ENCODE measurements at regions not wholly inside any gene's neighbourhood (a gene's known extent, or its start where the extent isn't known, plus 50 kb on each side); places are given as distances from the start of the nearest gene placed in this dataset.
"Not testable (repeated sequence)": the region's sequence is repeated elsewhere in the genome, so short reads cannot be mapped to it uniquely, and the experiment has no call there.

- H3K4me3 ChIP-seq (replicated peaks; ENCODE audit: low read depth, low read length): peak overlapping the region; percentile 44
- not testable (repeated sequence) for DNase-seq (ENCODE audit: low read depth)
Observed at GRCh38 chr7:65508581-65509367, 135.1 kb downstream of the ZNF92 start.

- DNase-seq (ENCODE audit: low read depth): no peak
- TF ChIP-seq CTCF (IDR thresholded peaks at IDR 0.05; ENCODE audit: low read length, missing control alignments): no peak
- peak overlapping the region; percentile 44 for H3K4me3 ChIP-seq (replicated peaks; ENCODE audit: low read depth, low read length)
Observed at GRCh38 chr7:65509368-65510186, 135.9 kb downstream of the ZNF92 start.

GRCh38 chr7:65510187-65510538, 136.5 kb downstream of the ZNF92 start:
- DNase-seq (ENCODE audit: low read depth); H3K4me3 ChIP-seq (replicated peaks; ENCODE audit: low read depth, low read length): not testable (repeated sequence)

- not testable (repeated sequence) for H3K4me3 ChIP-seq (replicated peaks; ENCODE audit: low read depth, low read length); DNase-seq (ENCODE audit: low read depth)
Observed at GRCh38 chr7:65519751-65520150, 146.1 kb downstream of the ZNF92 start.

GRCh38 chr7:65545465-65546161, 172.0 kb downstream of the ZNF92 start:
- H3K4me3 ChIP-seq (replicated peaks; ENCODE audit: low read depth, low read length); DNase-seq (ENCODE audit: low read depth): not testable (repeated sequence)

GRCh38 chr7:65549589-65550443, 176.2 kb downstream of the ZNF92 start:
- not testable (repeated sequence) for DNase-seq (ENCODE audit: low read depth); H3K4me3 ChIP-seq (replicated peaks; ENCODE audit: low read depth, low read length)

- not testable (repeated sequence) for H3K4me3 ChIP-seq (replicated peaks; ENCODE audit: low read depth, low read length); DNase-seq (ENCODE audit: low read depth)
Observed at GRCh38 chr7:65550444-65550809, 176.8 kb downstream of the ZNF92 start.

- H3K4me3 ChIP-seq (replicated peaks; ENCODE audit: low read depth, low read length); DNase-seq (ENCODE audit: low read depth): not testable (repeated sequence)
Observed at GRCh38 chr7:65551042-65551441, 177.4 kb downstream of the ZNF92 start.

GRCh38 chr7:65554553-65555476, 181.2 kb downstream of the ZNF92 start:
- DNase-seq (ENCODE audit: low read depth); H3K4me3 ChIP-seq (replicated peaks; ENCODE audit: low read depth, low read length): not testable (repeated sequence)

GRCh38 chr7:65558584-65558983, 184.9 kb downstream of the ZNF92 start:
- peak; percentile 48 for DNase-seq (ENCODE audit: low read depth)
- H3K4me3 ChIP-seq (replicated peaks; ENCODE audit: low read depth, low read length): not testable (repeated sequence)

- H3K4me3 ChIP-seq (replicated peaks; ENCODE audit: low read depth, low read length); DNase-seq (ENCODE audit: low read depth): not testable (repeated sequence)
Observed at GRCh38 chr7:65561786-65562372, 188.2 kb downstream of the ZNF92 start.

- not testable (repeated sequence) for DNase-seq (ENCODE audit: low read depth); H3K4me3 ChIP-seq (replicated peaks; ENCODE audit: low read depth, low read length)
Observed at GRCh38 chr7:65562522-65562921, 188.9 kb downstream of the ZNF92 start.

- not testable (repeated sequence) for H3K4me3 ChIP-seq (replicated peaks; ENCODE audit: low read depth, low read length); DNase-seq (ENCODE audit: low read depth)
Observed at GRCh38 chr7:65563333-65563732, 189.7 kb downstream of the ZNF92 start.

GRCh38 chr7:65568226-65568625, 194.6 kb downstream of the ZNF92 start:
- not testable (repeated sequence) for DNase-seq (ENCODE audit: low read depth); H3K4me3 ChIP-seq (replicated peaks; ENCODE audit: low read depth, low read length)

- DNase-seq (ENCODE audit: low read depth): not testable (repeated sequence)
Observed at GRCh38 chr7:65570990-65571389, 197.3 kb downstream of the ZNF92 start.

GRCh38 chr7:65572581-65572980, 198.9 kb downstream of the ZNF92 start:
- DNase-seq (ENCODE audit: low read depth); H3K4me3 ChIP-seq (replicated peaks; ENCODE audit: low read depth, low read length): not testable (repeated sequence)

More at GRCh38 chr7:65570990-65571389, 197.3 kb downstream of the ZNF92 start:
- not testable (repeated sequence) for H3K4me3 ChIP-seq (replicated peaks; ENCODE audit: low read depth, low read length)
